ENCODE measurements at regions not wholly inside any gene's neighbourhood (a gene's known extent, or its start where the extent isn't known, plus 50 kb on each side); places are given as distances from the start of the nearest gene placed in this dataset.
"Not testable (repeated sequence)": the region's sequence is repeated elsewhere in the genome, so short reads cannot be mapped to it uniquely, and the experiment has no call there.

- DNase-seq: no peak
These were observed 55.0 kb upstream of the CXXC4 start for GRCh38 chr4:104549736-104550135.

- no peak for DNase-seq
These were observed 64.8 kb upstream of the CXXC4 start for GRCh38 chr4:104559502-104559901.

- DNase-seq: no peak
These were observed 76.6 kb upstream of the CXXC4 start for GRCh38 chr4:104571341-104571740.

- DNase-seq: no peak
These were observed 79.7 kb upstream of the CXXC4 start for GRCh38 chr4:104574371-104574770.

- no peak for DNase-seq
These were observed 80.6 kb upstream of the CXXC4 start for GRCh38 chr4:104575278-104575677.

- no peak for DNase-seq
These were observed 82.7 kb upstream of the CXXC4 start for GRCh38 chr4:104577405-104577804.

GRCh38 chr4:104581476-104581875 is 86.8 kb upstream of the CXXC4 start:
- not testable (repeated sequence) for DNase-seq

- not testable (repeated sequence) for DNase-seq
These were observed 87.4 kb upstream of the CXXC4 start for GRCh38 chr4:104582056-104582455.

GRCh38 chr4:104589264-104589868 is 94.7 kb upstream of the CXXC4 start:
- DNase-seq: no peak

GRCh38 chr4:104591510-104591911 is 96.8 kb upstream of the CXXC4 start:
- peak in 28 of 51 donors; percentile 2 to 56 (median 14) for DNase-seq

- no peak for DNase-seq
These were observed 97.5 kb upstream of the CXXC4 start for GRCh38 chr4:104592183-104592582.

GRCh38 chr4:104593019-104593418 is 98.3 kb upstream of the CXXC4 start:
- DNase-seq: peak in 1 of 51 donors; percentile 2

- DNase-seq: no peak
These were observed 101.5 kb upstream of the CXXC4 start for GRCh38 chr4:104596189-104596588.

- DNase-seq: no peak
These were observed 120.8 kb upstream of the CXXC4 start for GRCh38 chr4:104615496-104615895.

GRCh38 chr4:104615926-104616325 is 121.2 kb upstream of the CXXC4 start:
- no peak for DNase-seq

- DNase-seq: peak in 28 of 51 donors; percentile 1 to 67 (median 16)
These were observed 121.7 kb upstream of the CXXC4 start for GRCh38 chr4:104616401-104616820.

GRCh38 chr4:104625706-104626105 is 131.0 kb upstream of the CXXC4 start:
- no peak for DNase-seq

GRCh38 chr4:104629601-104630000 is 134.9 kb upstream of the CXXC4 start:
- no peak for DNase-seq

GRCh38 chr4:104630272-104630671 is 135.6 kb upstream of the CXXC4 start:
- no peak for DNase-seq

GRCh38 chr4:104631000-104631399 is 136.3 kb upstream of the CXXC4 start:
- DNase-seq: no peak

- DNase-seq: no peak
These were observed 146.7 kb upstream of the CXXC4 start for GRCh38 chr4:104641418-104641817.

- no peak for DNase-seq
These were observed 147.8 kb upstream of the CXXC4 start for GRCh38 chr4:104642521-104642920.

- DNase-seq: no peak
These were observed 149.1 kb upstream of the CXXC4 start for GRCh38 chr4:104643805-104644204.

GRCh38 chr4:104649631-104650030 is 154.9 kb upstream of the CXXC4 start:
- no peak for DNase-seq

Data from hypothalamus (tissue), 51 donors.